Fibroblast of lung (primary cell): ENCODE measurements at regions not wholly inside any gene's neighbourhood (a gene's known extent, or its start where the extent isn't known, plus 50 kb on each side); places are given as distances from the start of the nearest gene placed in this dataset.
"Not testable (repeated sequence)": the region's sequence is repeated elsewhere in the genome, so short reads cannot be mapped to it uniquely, and the experiment has no call there.

Experiments used
- EZH2 ChIP-seq: IDR thresholded peaks from 2 replicates; pipeline ENCODE4 v1.5.1; 2012; ENCODE audit warnings: low read length, control low read depth, mild to moderate bottlenecking; ENCODE audit errors: missing control alignments
- TF ChIP-seq, protein P1 (sequence below), 2 donors: IDR thresholded peaks in 1 of 2; conservative IDR thresholded peaks in 1 of 2; 1 replicate in 1 of 2; 2 replicates in 1 of 2; pipeline ENCODE4 v1.5.1; 2011 to 2012; ENCODE audit warnings: low read length in 2 of 2, control low read depth in 1 of 2, inconsistent platforms in 1 of 2, low read depth in 1 of 2, mild to moderate bottlenecking in 1 of 2

DNA sequence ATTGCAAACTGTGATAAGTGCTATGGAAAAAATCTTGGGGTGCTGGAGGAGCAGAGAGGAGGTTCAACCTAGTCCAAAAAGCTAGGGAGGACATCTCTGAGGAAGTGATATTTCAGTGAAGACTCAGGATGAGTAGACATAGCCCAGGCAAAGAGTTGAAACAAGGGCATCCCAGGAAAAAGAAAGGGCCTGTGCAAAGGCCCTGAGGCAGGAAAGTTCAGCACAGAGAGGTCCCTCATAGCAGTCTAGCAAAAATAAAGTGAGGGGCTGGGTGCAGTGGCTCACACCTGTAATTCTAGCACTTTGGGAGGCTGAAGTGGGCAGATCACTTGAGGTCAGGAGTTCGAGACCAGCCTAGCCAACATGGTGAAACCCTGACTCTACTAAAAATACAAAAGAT, 53.0 kb upstream of the RASD2 start:
- TF ChIP-seq, protein P1, sequence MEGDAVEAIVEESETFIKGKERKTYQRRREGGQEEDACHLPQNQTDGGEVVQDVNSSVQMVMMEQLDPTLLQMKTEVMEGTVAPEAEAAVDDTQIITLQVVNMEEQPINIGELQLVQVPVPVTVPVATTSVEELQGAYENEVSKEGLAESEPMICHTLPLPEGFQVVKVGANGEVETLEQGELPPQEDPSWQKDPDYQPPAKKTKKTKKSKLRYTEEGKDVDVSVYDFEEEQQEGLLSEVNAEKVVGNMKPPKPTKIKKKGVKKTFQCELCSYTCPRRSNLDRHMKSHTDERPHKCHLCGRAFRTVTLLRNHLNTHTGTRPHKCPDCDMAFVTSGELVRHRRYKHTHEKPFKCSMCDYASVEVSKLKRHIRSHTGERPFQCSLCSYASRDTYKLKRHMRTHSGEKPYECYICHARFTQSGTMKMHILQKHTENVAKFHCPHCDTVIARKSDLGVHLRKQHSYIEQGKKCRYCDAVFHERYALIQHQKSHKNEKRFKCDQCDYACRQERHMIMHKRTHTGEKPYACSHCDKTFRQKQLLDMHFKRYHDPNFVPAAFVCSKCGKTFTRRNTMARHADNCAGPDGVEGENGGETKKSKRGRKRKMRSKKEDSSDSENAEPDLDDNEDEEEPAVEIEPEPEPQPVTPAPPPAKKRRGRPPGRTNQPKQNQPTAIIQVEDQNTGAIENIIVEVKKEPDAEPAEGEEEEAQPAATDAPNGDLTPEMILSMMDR (conservative IDR thresholded peaks at IDR 0.05 in 1 of 2, IDR thresholded peaks at IDR 0.05 in 1 of 2; ENCODE audit: low read depth in 1 of 2, low read length in 2 of 2): not testable (repeated sequence)
- not testable (repeated sequence) for TF ChIP-seq EZH2
